ENCODE measurements at regions not wholly inside any gene's neighbourhood (a gene's known extent, or its start where the extent isn't known, plus 50 kb on each side); places are given as distances from the start of the nearest gene placed in this dataset.
"Not testable (repeated sequence)": the region's sequence is repeated elsewhere in the genome, so short reads cannot be mapped to it uniquely, and the experiment has no call there.

DNA sequence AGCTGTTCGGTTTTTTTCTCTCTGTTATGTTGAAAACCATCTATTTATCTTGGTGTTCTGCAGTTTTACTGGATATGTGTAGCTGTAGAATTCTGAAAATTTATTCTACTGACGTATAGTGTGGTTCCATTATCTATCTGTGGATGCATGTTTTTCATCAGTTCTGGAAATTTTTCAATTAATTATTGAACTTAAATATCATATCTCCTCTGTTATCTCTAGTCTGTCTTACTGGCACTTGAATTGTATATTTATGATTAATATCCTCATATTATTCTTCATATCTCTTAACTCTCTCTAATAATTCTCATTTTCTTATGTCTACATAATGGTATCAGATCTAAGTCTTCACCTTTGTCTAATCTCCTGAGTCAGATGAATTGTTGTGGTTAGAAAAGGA is 501.7 kb downstream of the STK39 start:
- no peak for DNase-seq

DNA sequence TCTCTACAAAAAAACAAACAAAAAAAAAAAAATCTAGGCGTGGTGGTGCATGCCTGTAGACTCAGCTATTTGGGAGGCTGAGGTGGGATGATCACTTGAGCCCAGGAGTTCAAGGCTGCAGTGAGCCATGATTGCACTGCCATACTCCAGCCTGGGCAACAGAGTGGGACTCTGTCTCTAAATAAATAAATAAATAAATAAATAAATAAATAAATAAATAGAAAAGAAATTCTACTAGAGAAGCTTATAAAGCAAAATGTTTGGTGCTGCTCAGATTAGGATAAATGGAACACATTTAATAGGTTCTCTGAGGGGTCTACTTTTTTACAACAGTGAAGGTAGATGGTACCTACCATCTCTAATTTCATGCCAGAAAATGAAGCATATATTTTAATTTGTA is 507.5 kb downstream of the STK39 start:
- not testable (repeated sequence) for DNase-seq

DNA sequence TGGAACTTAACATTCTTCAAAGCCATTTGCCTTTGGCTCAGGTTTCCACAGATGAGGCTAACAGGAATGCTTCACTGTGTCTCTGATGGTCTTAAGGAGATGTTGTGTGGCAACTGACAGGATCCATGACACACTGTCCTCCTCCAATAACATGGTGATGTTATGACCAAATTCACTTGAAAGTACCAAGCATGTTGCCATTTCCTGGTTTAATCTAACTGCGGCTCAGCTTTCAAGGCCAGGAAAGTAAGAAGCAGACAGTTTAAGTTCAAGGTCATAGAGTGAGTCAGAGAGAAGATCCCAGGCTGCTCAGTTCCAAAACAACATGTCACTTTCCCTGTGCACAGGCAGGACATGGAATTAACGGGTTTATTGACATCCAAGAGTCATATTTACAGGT is 513.6 kb downstream of the STK39 start:
- no peak for DNase-seq

DNA sequence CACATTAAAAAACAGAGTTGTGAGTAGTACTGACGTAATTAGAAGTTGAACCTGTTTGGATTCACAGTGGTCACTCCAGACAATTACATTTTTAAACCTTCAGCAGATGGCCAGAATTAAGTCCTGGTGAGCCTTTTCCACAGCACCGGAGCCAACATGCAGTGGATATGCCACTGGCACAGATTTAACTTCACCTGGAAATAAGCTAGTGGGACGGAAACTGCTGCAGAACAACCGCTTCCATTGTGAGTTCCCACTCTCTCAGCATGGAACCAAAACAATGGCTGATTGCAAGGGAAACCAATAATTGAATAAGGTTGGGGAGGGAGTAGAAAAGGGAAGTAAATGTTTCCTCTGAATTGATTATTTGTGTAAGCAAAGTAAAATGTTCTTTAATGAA is 515.1 kb downstream of the STK39 start:
- no peak for DNase-seq

DNA sequence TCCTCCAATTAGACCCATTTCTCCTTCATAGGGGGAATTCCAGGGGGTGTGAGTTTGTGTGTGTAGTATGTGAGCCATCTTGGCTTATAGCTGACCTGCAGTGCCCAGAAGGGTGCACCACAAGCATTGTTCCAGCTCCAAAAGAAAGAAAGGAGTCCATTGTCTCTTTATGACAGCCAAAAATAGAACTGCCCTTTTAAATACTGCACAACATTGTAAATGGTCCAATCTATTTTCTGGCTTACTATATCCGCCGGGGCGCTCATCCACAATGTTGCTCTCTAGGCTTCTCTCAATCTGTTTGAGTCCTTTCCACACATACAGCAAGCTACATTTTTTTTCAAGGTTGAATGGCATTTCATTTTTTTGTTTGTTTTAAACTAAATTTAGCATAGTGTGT is 517.5 kb downstream of the STK39 start:
- DNase-seq, result no peak

DNA sequence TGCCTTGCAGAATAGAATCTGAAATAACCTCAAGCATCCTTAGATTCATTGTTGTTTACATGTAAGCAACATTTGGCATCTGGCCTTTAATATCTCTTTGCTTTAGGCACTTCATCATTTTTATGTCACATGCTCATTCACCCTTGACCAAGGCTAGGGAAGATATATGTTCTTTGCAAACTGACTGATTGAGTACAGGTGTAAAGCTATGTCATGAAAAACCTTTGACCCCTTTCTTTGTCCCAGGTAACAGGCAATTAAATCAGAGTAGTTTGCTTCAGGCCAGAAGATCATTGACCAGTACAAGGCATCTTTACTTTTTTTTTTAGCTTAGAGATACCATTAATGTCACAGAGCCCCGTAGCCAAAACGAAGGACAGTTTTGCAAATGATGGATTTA is 520.6 kb downstream of the STK39 start:
- DNase-seq, result no peak

DNA sequence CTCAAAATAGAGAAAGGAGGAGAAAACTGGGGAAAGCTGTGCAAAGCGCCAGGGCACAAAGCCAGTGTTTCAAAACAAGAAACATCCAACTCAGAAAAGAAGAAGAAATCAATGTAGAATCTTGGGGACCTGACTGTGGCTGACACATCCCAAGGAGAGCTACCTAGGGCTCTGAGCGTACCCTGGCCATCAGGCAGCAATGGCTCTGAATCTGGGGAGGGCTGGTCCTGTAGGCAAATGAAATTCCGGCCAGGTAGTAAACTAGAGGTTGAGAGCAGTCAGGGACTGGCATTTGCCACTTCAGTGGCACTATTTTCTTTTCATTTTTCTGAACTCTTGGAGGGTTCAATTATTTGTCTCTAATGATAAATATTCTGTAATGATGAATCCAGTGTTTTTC is 525.8 kb downstream of the STK39 start:
- no peak for DNase-seq

DNA sequence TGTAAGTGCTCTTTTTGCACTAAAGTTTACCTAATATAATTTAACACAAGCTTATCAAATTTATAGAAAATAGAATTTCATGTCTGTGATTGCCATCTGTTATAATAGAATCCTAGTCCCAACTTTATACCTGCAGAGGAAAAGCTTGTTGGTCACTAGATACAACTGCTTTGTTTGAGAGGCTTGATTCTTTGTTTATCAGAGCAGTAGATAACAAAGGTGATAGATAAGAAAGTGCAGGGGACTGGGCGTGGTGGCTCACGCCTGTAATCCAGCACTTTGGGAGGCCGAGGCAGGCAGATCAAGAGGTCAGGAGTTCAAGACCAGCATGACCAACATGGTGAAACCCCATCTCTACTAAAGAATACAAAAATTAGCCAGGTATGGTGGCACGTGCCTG is 528.0 kb downstream of the STK39 start:
- no peak for DNase-seq

DNA sequence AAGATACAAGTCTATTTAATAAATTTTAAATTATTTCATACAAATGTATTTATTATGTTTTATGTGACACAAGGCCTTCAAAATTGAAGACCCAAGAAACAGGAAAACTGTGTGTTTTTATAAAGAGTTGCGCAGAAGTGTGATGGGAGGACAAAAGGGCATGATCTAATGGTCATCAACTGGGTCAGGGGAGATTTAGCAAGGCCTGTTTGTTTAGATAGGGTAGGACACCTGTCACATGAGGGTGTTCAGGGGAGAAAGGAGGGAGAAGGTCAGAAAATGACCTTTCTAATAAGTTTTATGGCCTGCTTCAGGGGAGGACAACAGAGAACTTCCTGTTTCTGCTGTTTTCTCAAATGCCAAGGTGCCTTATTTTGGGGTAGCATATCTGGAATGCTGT is 528.8 kb downstream of the STK39 start:
- no peak for DNase-seq

DNA sequence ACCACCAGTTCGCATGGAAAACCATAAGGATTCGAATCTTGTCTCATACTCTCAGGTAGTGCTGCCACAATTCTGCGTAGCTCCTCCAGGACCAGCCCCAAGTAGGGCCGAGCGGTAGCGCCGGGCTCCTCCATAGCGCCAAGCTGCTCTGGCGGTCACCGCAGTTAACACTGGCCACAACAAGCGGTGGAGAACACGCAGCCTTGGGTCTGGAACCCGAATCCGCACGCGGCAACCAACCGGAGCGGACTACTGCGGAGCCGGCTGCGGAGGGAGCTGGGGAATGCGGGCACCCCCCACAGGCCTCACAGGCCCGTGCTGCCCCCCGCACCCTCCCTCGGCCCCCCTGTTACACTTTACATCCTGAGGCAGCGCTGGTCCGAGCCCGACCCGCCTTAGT is 531.5 kb downstream of the STK39 start:
- no peak for DNase-seq

DNA sequence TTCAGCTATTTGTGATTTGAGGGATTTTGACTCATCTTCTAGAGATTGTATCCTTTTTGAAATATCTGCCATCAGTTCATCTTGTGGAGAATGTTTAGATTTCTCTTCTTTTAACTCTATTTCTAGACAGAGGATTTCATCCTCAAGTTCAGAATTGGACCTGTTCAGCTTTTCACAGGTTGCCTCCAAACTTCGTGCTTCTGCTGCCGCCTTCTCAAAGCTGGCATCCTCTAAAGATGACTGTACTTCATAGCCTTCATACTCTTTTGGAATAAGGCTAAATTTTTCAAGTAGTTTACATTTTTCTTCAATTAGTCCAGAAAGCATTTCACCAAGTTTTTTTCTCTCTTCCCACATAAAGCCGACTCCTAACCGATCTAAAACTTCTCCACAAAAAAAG is 531.9 kb downstream of the STK39 start:
- DNase-seq, result not testable (repeated sequence)

DNA sequence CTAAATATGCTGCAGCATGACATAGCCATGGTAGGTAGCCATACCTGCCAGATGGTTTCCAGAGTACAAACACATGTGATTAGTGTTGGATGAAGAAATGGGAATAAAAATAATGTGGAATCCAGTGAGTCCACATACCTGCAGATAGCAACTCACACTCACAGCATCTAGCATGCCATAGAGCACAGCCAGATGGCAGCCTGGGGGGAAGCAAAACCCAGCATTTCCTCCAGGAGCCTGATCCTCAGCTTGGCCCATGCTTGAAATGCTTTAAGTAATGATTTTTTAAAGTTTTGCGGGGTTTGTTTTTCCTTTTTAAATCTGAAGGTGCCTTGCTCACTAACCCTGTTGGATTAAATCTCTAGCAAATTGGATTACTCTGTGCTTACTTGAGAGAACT is 535.1 kb downstream of the STK39 start:
- DNase-seq, result no peak

DNA sequence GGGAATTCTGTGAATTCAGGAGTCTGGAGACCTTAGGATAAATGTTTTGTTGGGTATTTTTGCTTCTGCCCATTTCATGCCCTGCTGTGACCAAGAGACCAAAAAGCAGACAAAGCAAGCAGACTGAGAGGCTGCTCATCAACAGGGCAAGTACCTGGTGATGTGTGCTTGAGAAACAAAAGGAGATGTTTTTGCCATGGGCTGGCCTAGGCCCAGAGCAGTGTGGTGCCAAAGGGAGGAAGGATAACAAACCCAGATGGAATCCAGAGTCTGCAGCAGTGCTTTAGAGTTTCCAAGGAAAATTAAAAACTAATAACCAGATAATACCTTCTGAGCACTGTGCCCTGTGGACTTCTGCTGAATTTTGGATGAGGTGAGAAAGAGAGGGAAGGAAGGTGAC is 538.4 kb downstream of the STK39 start:
- no peak for DNase-seq

DNA sequence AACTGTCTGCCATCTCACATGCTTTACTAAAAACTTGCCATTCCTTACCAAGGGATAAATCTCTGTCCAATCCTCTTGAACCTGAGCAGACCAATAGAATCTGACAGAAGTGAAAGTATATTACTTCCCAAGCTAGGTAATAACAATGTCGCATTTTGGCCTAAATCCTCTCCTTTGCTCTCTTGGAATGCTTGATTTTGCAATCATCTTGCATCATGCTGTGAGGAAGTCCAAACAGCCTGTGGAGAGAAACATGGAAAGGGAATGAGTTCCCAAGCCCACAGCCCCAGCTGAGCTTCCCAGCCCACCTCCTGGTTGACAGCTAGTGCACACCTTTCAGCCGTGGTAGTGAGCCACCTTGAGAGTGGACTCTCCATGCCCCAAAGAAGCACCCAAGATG is 540.6 kb downstream of the STK39 start:
- DNase-seq, result no peak

DNA sequence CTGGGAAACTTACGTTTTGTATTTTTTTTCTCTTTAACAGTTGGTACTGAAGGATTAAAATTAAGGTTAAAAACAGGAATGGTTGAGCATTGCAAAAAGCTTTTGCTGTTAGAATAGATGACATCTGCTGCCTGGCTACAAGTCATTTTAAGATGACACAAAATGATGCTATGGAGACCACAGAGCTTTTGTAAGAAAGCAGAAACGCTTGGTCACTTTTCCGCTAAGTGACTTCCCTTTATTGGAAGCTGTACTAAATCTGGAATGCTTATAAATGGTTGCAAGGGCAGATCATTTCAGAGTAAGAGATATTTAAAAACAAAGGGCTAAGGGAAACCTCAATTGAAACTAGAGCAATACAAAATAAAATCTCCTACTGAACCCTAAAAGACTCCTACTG is 544.0 kb downstream of the STK39 start:
- no peak for DNase-seq

DNA sequence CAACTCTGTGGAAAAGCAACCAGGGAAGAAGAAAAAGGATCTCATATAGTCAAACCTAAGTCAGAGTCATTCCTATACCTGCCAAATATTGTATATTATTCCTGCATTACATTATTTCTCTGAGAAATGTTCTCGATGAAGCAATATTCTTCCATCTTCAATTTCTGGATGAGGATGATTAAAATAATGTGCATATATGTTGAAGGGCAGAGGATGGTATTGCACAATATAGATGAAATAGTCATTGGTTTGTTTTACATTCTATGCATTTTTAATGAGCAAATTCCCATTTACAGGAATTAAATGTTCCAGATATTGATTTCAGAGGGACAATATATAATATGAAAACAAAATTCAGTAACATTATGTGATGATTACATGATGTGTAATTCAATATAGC is 545.2 kb downstream of the STK39 start:
- no peak for DNase-seq

DNA sequence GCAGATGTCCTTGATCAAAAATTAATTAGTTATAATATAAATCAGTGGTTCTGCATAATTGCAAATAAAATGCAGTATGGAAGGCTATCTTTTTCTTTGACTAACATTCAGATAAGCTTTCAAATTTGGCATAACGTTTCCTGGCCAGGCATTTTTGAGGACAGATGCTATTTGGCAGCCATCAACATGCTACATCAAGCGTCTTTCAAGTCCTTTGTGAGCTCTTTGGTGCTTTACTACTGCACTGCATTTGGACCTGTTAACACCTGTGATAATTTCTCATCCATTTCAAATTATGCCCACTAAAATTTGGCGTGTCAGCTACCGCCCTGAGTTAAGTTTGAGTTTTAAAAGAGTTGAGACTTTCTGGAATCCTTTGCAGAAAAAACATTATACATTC is 545.7 kb downstream of the STK39 start:
- no peak for DNase-seq

DNA sequence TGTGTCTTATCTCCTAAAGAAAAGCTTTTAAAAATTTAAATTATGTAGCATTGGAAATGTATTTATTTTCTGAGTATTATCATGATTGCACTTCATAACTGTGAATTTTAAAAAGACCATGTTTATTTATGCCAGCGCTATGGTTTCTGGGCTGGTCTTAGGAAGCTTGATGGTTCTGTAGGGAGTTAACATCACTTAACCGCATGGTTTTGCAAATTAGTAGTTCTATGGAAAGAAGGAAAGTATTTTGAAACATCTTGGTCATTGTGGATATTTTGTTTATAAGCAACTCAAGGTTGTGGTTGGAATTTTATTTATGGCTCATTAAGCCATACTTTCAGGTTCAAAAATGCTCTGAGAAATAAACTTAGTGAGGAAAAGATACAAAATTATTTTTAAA is 549.4 kb downstream of the STK39 start:
- no peak for DNase-seq

DNA sequence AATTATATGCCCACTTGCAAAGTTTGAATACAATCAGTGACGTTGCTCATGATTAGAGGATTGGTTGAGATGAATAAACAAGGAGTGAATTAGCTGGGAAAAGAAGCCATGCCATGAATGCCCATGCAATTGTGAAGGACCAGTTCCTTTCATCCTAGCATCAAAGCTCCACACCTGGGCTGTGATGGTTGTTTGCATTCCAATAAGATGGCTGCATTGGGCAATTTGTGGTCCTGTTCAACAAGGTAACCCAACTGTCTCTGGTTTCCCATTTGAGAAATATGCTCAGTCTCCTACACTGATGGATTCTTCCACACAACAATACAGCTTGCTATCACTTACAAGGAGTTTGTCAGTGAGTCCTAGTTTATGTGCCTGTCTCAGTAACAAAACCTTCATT is 550.2 kb downstream of the STK39 start:
- DNase-seq, result no peak

DNA sequence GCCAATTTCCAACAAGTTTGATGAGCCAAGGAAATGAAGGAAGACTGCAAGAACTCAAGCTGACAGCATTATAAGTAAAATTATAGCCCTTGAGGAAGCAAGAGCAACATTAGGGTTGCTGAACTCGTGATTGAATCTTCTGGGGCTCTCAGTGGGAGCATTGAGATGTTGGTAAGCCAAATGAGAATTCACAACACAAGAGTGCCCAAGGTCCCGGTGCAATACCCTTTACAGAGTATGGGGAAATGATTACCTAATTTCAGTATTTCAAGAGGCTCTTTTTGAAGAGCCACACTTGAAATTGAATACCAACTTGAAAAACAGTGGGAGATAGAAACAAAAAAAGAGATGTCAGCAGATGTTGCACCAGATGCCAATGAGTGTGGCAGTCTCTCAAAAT is 554.5 kb downstream of the STK39 start:
- DNase-seq, result no peak

DNA sequence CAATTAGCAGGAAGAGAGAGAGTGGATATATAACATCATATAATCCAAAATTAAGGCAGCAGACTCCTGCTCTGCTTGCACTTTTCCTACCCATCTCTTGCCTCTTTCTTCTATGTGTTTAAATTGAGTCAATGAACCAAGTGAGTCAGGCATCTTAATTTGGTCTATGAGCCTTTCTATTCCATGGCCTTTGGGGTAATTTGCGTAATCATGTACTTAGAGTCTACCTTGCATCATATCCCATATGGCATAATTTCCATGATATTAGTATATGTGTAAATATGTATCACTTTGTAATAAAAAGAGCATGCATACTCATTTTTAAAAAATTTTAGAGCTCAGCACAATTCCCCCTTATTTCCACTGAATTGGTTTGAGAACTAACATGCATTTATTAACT is 555.2 kb downstream of the STK39 start:
- DNase-seq, result no peak

DNA sequence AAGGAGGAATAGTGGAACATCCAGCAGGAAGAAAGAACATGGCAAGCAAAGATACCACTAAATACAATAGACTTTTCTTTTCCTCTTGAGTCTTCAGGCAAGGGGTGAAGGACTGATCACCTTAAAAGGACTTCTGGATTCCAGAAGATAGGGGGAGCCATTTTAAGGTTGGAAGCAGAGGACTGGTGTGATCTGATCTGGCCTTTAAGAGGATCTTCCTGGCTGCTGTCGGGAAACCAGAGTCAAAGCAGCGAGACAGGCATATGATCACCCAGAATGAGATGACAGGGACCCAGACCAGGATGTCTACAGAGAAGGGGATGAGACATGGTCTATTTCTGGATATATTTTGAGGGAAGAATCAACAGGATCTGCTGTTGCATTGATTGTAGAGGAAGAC is 558.0 kb downstream of the STK39 start:
- DNase-seq, result peak; percentile 1

DNA sequence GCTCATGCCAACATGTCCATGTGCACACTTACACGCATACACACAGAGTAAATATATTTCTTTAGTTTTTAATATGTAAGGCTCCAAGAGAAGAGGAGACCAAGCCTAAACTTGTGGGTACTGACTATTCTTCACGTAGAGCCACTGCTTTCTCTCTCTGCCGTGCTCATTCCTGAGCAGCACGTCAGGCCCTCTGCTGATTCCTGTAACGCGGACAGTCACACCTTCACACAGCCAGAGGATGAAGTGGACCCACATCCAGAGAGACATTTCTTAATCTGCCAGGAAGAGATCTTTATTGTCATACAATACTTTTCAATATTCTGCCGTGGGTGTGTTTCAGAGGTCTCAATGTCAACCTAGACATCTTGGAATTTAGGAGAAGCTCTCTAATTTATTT is 560.7 kb downstream of the STK39 start:
- no peak for DNase-seq

DNA sequence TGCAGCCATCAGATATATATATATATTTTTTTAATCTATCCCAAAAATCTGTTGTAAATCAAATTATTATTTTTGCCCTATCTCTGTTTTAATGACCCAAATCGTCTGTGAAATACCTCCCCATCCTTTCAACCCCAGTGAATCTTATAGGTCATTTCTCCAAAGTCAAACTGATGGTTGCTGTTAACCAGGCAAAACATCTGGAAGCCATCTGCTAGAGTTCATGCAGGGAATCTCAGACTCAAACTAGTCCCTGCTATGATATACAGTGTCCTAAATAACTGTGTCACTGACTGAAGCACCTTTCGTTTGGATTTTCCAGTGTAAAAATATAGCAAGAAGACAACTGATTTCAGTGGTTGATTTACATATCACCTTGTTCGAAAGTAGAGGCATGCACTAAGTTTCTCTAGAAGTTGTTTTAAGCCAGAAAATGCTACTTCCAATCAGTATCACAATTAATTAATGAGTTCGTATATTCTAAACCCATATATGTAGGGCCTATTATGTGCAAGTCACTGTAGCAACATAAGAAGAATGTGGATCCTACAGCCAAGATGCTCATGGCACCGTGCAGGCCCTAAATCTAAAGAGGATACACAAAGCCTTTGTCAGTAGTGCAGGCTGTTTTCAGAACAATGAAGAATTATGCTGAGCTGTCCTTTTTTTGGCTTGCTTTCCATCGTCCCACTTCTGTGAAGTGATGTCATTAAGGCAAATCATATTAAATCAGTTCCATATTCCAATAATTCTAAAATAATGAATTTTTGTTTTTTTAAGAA is 566.0 kb downstream of the STK39 start:
- no peak for DNase-seq

DNA sequence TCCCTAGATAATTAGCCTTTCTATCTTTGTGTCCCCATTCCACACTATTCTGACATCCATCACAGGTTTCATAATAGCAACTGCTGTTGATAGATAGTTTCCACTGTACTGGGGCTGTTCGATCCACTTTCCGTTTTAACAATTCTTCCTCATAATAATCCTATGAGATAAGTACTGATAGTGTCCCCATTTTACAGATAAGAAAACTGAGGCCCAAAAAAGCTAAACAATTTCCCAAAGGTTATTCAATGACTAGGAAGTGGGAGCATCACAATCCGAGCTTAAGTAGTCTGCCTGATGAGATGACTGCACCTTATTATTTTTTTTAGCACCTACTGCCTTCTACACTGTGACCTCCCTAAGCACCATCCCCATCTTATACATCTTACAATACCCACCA is 569.2 kb downstream of the STK39 start:
- DNase-seq, result no peak

Data from fibroblast of skin of back (primary cell).